Mucosa of descending colon (tissue), 3 donors: ENCODE measurements at regions not wholly inside any gene's neighbourhood (a gene's known extent, or its start where the extent isn't known, plus 50 kb on each side); places are given as distances from the start of the nearest gene placed in this dataset.
"Not testable (repeated sequence)": the region's sequence is repeated elsewhere in the genome, so short reads cannot be mapped to it uniquely, and the experiment has no call there.

Source experiments
- ATAC-seq: fragments of 200-7000 bp; cut with Tn5 transposase; one replicate; pipeline ENCODE4 v1.9.1; 2020; ENCODE audit warnings: mild to moderate bottlenecking, moderate library complexity
- DNase-seq, 3 donors: peaks; one replicate each; pipeline ENCODE4 v3.0.0-alpha.2; 2020
- H3K36me3 ChIP-seq: fragments of 200-600 bp; one replicate; pipeline ENCODE4 v1.8.0; 2021; ENCODE audit warnings: low read depth, mild to moderate bottlenecking
- H3K4me1 ChIP-seq: fragments of 200-600 bp; one replicate; pipeline ENCODE4 v1.8.0; 2021; ENCODE audit warnings: low read depth, mild to moderate bottlenecking
- H3K4me3 ChIP-seq: fragments of 200-600 bp; one replicate; pipeline ENCODE4 v1.8.0; 2021; ENCODE audit warnings: mild to moderate bottlenecking
- H3K9me3 ChIP-seq: fragments of 200-600 bp; one replicate; pipeline ENCODE4 v1.8.0; 2021; ENCODE audit warnings: mild to moderate bottlenecking
- CTCF ChIP-seq: fragments of 200-600 bp; IDR thresholded peaks from one replicate; pipeline ENCODE4 v1.8.0; 2022; ENCODE audit warnings: antibody characterized with exemption, mild to moderate bottlenecking
- intact Hi-C, 2 donors: fragments of 100-400 bp; cut with DNase I in 1 of 2; cut with micrococcal nuclease in 1 of 2; formaldehyde crosslinking; loops; one replicate each; pipeline versions ENCODE4 v1.11.0 to v1.11.1; 2022; cut with DNase I, micrococcal nuclease
- donor health status: DM: no; HTN: no; CAD: no; lungs with moderate emphysema.
- donor health status: DM: no; HTN: no; CAD: no.
- donor health status: DM: no; HTN: yes; CAD: no.

GRCh38 chr4:16416601-16417000, 190.3 kb upstream of the TAPT1 start:
- H3K9me3 ChIP-seq: no peaks in the 10 kb centered on the region
- TF ChIP-seq CTCF: no peak
- no peak for ATAC-seq
- no peaks in the 10 kb centered on the region for H3K4me1 ChIP-seq
- intact Hi-C loops: no loop called here
- DNase-seq: no peak
- no peaks in the 10 kb centered on the region for H3K36me3 ChIP-seq
- H3K4me3 ChIP-seq: no peak overlapping the region

GRCh38 chr4:16415751-16416150, 189.5 kb upstream of the TAPT1 start:
- intact Hi-C loops: no loop called here
- no peaks in the 10 kb centered on the region for H3K36me3 ChIP-seq
- H3K9me3 ChIP-seq: no peaks in the 10 kb centered on the region
- H3K4me1 ChIP-seq: no peaks in the 10 kb centered on the region
- DNase-seq (no peak), ATAC-seq (no peak)
- no peak overlapping the region for H3K4me3 ChIP-seq
- TF ChIP-seq CTCF: no peak

- H3K4me3 ChIP-seq: no peak overlapping the region
- TF ChIP-seq CTCF: no peak
- ATAC-seq (no peak), DNase-seq (no peak)
- H3K36me3 ChIP-seq: no peaks in the 10 kb centered on the region
- no peaks in the 10 kb centered on the region for H3K4me1 ChIP-seq
- no peaks in the 10 kb centered on the region for H3K9me3 ChIP-seq
- intact Hi-C loops: no loop called here
Measured at GRCh38 chr4:16413814-16414555, 187.7 kb upstream of the TAPT1 start.

- ATAC-seq (no peak), DNase-seq (no peak)
- intact Hi-C loops: no loop called here
- Histone ChIP-seq H3K4me3 (no peak overlapping the region), H3K9me3 (no peaks in the 10 kb centered on the region), H3K36me3 (no peaks in the 10 kb centered on the region), H3K4me1 (no peaks in the 10 kb centered on the region)
- no peak for TF ChIP-seq CTCF
Measured at GRCh38 chr4:16411501-16412085, 185.3 kb upstream of the TAPT1 start.

GRCh38 chr4:16393216-16393615, 166.9 kb upstream of the TAPT1 start:
- H3K4me1 ChIP-seq, H3K9me3 ChIP-seq, H3K36me3 ChIP-seq, H3K4me3 ChIP-seq, intact Hi-C loops, DNase-seq, ATAC-seq: not testable (repeated sequence)

- ATAC-seq (no peak), DNase-seq (no peak)
- no peak for TF ChIP-seq CTCF
- Histone ChIP-seq H3K4me1 (no peaks in the 10 kb centered on the region), H3K9me3 (no peaks in the 10 kb centered on the region), H3K4me3 (no peak overlapping the region), H3K36me3 (no peaks in the 10 kb centered on the region)
- intact Hi-C loops: no loop called here
Measured at GRCh38 chr4:16391196-16391595, 164.9 kb upstream of the TAPT1 start.
